ENCODE measurements at regions not wholly inside any gene's neighbourhood (a gene's known extent, or its start where the extent isn't known, plus 50 kb on each side); places are given as distances from the start of the nearest gene placed in this dataset.

DNA sequence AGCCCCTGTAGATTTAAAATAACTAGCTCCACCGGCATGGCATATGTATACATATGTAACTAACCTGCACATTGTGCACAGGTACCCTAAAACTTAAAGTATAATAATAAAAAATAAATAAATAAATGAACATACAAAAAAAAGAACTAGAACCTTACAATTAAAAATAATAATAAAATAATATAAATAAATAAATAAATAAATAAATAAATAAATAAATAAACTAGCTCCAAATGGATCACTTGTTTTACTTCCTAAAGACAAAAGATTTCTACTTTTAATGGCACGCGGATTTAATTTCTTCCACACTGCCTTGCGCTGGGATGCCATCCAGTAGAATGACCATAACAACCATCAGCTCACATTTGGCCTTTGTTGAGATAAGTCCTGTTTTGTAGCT, 141.0 kb upstream of the NRSN1 start:
- Histone ChIP-seq H3K4me3 (ENCODE audit: low read length, poor library complexity, severe bottlenecking) (no peak overlapping the region), H4K20me1 (ENCODE audit: insufficient read depth, low read length, poor library complexity, severe bottlenecking) (no peaks in the 10 kb centered on the region), H3K9me3 (ENCODE audit: insufficient read depth, low read depth, low read length) (no peaks in the 10 kb centered on the region), H2AFZ (ENCODE audit: low read length) (no peak overlapping the region), H3K4me1 (ENCODE audit: insufficient read depth, low read length, poor library complexity, severe bottlenecking) (no peaks in the 10 kb centered on the region), H3K9ac (ENCODE audit: low read depth, low read length, poor library complexity, severe bottlenecking) (no peak overlapping the region), H3K27me3 (ENCODE audit: insufficient read depth, low read length, poor library complexity, severe bottlenecking) (no peaks in the 10 kb centered on the region), H3K36me3 (ENCODE audit: insufficient read depth, low read length) (no peaks in the 10 kb centered on the region), H3F3A (ENCODE audit: low read depth) (no peaks in the 10 kb centered on the region), H3K4me2 (ENCODE audit: low read depth, low read length, poor library complexity, severe bottlenecking) (no peak overlapping the region), H3K79me2 (ENCODE audit: insufficient read depth, low read length) (no peaks in the 10 kb centered on the region), H3K9me2 (replicated peaks; ENCODE audit: low read depth, low read length) (no peaks in the 10 kb centered on the region)
- TF ChIP-seq, protein P1, sequence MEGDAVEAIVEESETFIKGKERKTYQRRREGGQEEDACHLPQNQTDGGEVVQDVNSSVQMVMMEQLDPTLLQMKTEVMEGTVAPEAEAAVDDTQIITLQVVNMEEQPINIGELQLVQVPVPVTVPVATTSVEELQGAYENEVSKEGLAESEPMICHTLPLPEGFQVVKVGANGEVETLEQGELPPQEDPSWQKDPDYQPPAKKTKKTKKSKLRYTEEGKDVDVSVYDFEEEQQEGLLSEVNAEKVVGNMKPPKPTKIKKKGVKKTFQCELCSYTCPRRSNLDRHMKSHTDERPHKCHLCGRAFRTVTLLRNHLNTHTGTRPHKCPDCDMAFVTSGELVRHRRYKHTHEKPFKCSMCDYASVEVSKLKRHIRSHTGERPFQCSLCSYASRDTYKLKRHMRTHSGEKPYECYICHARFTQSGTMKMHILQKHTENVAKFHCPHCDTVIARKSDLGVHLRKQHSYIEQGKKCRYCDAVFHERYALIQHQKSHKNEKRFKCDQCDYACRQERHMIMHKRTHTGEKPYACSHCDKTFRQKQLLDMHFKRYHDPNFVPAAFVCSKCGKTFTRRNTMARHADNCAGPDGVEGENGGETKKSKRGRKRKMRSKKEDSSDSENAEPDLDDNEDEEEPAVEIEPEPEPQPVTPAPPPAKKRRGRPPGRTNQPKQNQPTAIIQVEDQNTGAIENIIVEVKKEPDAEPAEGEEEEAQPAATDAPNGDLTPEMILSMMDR (conservative IDR thresholded peaks at IDR 0.05; ENCODE audit: low read length), result no peak
- no peak for TF ChIP-seq EZH2phosphoT487 (IDR thresholded peaks at IDR 0.05; ENCODE audit: borderline replicate concordance)

DNA sequence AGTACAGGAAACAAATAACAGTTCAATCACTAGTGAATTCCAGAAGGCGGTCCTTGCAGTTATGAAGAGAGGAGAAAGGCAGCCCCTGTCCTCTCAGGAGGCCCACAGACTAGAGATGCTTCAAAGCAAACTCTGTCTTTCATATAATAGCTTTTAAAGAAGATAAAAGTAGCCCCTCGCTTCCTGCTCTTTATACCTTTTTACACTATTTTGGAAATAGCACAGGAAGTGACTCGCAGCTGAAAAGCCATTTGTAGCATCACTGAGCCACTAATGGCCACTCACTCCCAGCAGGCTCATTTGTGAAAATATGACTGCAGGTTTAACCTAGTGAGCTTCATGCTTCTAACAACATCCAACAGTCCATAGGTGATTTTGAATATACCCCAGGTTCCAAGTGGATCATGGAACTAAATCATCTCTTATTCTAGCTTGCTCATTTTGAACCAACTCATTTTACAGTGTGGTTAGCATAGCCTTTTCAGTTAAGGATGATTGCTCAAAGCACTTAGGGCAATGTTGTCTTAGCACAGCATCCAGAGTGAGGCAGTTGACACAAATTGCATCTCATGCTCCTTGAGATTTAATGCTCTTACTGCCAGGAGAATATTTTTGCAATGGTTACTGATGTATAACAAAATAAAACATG, 136.0 kb upstream of the NRSN1 start:
- H3K9me3 ChIP-seq (ENCODE audit: insufficient read depth, low read depth, low read length), result no peaks in the 10 kb centered on the region
- no peaks in the 10 kb centered on the region for H4K20me1 ChIP-seq (ENCODE audit: insufficient read depth, low read length, poor library complexity, severe bottlenecking)
- no peak overlapping the region for H3K4me3 ChIP-seq (ENCODE audit: low read length, poor library complexity, severe bottlenecking)
- TF ChIP-seq EZH2phosphoT487 (IDR thresholded peaks at IDR 0.05; ENCODE audit: borderline replicate concordance), result no peak
- TF ChIP-seq, protein P1 (conservative IDR thresholded peaks at IDR 0.05; ENCODE audit: low read length), result no peak
- no peak overlapping the region for H3K9ac ChIP-seq (ENCODE audit: low read depth, low read length, poor library complexity, severe bottlenecking)
- H3K36me3 ChIP-seq (ENCODE audit: insufficient read depth, low read length), result no peaks in the 10 kb centered on the region
- no peaks in the 10 kb centered on the region for H3K79me2 ChIP-seq (ENCODE audit: insufficient read depth, low read length)
- no peaks in the 10 kb centered on the region for H3K9me2 ChIP-seq (replicated peaks; ENCODE audit: low read depth, low read length)
- H3F3A ChIP-seq (ENCODE audit: low read depth), result no peaks in the 10 kb centered on the region
- H3K27me3 ChIP-seq (ENCODE audit: insufficient read depth, low read length, poor library complexity, severe bottlenecking), result no peaks in the 10 kb centered on the region
- no peak overlapping the region for H2AFZ ChIP-seq (ENCODE audit: low read length)
- no peaks in the 10 kb centered on the region for H3K4me1 ChIP-seq (ENCODE audit: insufficient read depth, low read length, poor library complexity, severe bottlenecking)
- no peak overlapping the region for H3K4me2 ChIP-seq (ENCODE audit: low read depth, low read length, poor library complexity, severe bottlenecking)

DNA sequence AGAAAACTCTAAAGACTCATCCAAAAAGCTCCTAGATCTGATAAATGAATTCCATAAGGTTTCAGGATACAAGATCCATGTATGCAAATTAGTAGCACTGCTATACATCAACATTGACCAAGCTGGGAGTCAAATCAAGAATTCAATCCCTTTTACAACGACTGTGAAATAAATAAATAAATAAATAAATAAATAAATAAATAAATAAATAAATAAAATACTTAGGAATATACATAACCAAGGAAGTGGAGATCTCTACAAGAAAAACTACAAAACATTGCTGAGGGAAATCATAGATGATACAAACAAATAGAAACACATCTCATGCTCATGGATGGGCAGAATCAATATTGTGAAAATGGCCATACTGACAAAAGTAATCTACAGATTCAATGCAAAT, 132.0 kb upstream of the NRSN1 start:
- Histone ChIP-seq H3K4me3 (ENCODE audit: low read length, poor library complexity, severe bottlenecking) (no peak overlapping the region), H3K79me2 (ENCODE audit: insufficient read depth, low read length) (no peaks in the 10 kb centered on the region), H3K9ac (ENCODE audit: low read depth, low read length, poor library complexity, severe bottlenecking) (no peak overlapping the region), H2AFZ (ENCODE audit: low read length) (no peak overlapping the region), H3K9me3 (ENCODE audit: insufficient read depth, low read depth, low read length) (no peaks in the 10 kb centered on the region), H3K4me2 (ENCODE audit: low read depth, low read length, poor library complexity, severe bottlenecking) (no peak overlapping the region), H3K9me2 (replicated peaks; ENCODE audit: low read depth, low read length) (no peaks in the 10 kb centered on the region), H4K20me1 (ENCODE audit: insufficient read depth, low read length, poor library complexity, severe bottlenecking) (no peaks in the 10 kb centered on the region), H3K27me3 (ENCODE audit: insufficient read depth, low read length, poor library complexity, severe bottlenecking) (no peaks in the 10 kb centered on the region), H3K4me1 (ENCODE audit: insufficient read depth, low read length, poor library complexity, severe bottlenecking) (no peaks in the 10 kb centered on the region), H3F3A (ENCODE audit: low read depth) (no peaks in the 10 kb centered on the region), H3K36me3 (ENCODE audit: insufficient read depth, low read length) (no peaks in the 10 kb centered on the region)
- TF ChIP-seq EZH2phosphoT487 (IDR thresholded peaks at IDR 0.05; ENCODE audit: borderline replicate concordance), result no peak
- TF ChIP-seq, protein P1 (conservative IDR thresholded peaks at IDR 0.05; ENCODE audit: low read length), result no peak

Data from Loucy (cell line).